GM18861 (cell line): ENCODE measurements at regions not wholly inside any gene's neighbourhood (a gene's known extent, or its start where the extent isn't known, plus 50 kb on each side); places are given as distances from the start of the nearest gene placed in this dataset.

Source experiments
- ATAC-seq: cut with Tn5 transposase; IDR thresholded peaks from one replicate; pipeline ENCODE4 v1.9.1; 2021; ENCODE audit not compliant: unreplicated experiment

- ATAC-seq, result no peak
Measured at GRCh38 chr12:24195063-24195462, 245.6 kb upstream of the SOX5 start.

GRCh38 chr12:24191117-24191516 is 241.6 kb upstream of the SOX5 start:
- ATAC-seq, result no peak

DNA sequence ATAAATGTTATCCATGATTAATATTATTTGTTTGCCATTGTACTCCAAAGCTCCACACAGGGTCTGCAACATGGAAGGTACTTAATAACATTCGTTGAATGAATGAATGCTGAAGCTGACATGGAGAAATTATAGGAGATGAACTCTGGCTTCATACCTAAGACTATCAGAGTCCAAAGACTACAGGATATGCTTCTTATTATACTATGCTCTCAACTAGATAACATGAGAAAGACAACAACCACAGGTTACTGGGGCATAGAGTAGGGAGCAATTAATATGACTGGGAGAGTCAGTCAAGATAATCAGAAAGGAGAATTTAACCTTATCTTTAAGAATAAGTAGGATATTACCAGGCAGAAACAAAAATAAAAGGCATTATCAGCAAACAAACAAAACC is 236.3 kb upstream of the SOX5 start:
- ATAC-seq, result no peak

DNA sequence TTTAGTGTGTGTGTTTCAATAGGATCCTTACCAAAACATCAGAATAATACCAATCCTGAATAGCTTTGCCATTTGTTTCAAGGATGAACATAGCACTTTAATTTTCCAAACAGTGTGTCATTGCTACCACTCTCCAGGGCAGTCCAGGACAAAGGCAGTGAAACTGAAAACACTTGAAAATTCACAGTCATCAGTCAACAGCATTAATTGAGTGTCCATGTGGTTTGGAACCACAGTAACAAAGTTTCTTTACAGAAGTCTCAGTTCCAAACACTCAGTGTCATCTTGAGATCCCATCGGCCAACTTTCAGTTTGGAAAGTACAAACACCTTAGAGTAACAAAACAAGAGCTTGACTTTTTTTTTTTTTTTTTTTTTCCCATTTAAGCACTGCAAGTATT is 228.4 kb upstream of the SOX5 start:
- peak; percentile 84 for ATAC-seq

- no peak for ATAC-seq
Measured at GRCh38 chr12:24175929-24176328, 226.5 kb upstream of the SOX5 start.

GRCh38 chr12:24175284-24175683 is 225.8 kb upstream of the SOX5 start:
- no peak for ATAC-seq

DNA sequence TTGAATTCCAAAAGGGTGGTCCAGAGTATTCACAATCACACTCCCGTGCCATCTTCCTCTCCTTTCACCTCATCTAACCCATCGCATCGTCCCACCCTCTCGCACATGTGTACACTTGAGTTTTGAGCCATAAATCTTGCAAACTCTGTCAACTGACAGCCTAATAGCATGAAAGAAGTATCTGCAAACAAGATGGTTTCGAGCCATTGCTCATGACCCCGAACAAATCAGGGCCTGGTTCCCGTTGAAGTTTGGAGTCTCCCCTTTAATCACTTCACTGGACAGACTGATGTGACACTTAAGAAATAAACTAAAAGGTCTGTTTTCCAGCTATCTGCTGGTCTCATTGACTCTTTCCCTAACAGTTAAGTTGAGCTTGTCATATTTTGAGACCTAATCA is 223.6 kb upstream of the SOX5 start:
- no peak for ATAC-seq

GRCh38 chr12:24172773-24173066 is 223.2 kb upstream of the SOX5 start:
- no peak for ATAC-seq

- ATAC-seq, result peak; percentile 71
Measured at GRCh38 chr12:24172031-24172772, 222.7 kb upstream of the SOX5 start.

- no peak for ATAC-seq
Measured at GRCh38 chr12:24155042-24155441, 205.6 kb upstream of the SOX5 start.

DNA sequence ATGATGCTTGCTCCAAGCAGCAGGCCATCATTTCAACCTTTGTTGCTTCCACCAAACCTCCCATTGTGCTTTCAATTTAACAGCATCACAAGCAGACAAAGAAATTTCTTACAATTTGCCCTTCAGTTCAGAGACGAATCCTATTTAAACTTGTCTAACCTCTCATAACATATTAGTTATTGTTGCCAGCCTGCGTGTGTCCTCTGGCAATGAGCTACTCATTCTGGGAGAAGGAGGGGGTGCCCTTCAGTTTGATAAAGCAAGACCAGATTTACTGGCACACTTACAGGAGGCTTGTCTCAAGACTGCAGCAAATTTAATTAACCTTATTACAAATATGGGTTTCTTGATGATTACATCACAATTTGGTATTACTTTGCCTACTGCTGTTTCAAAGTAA is 203.6 kb upstream of the SOX5 start:
- no peak for ATAC-seq

- ATAC-seq, result no peak
Measured at GRCh38 chr12:24152270-24152669, 202.8 kb upstream of the SOX5 start.

DNA sequence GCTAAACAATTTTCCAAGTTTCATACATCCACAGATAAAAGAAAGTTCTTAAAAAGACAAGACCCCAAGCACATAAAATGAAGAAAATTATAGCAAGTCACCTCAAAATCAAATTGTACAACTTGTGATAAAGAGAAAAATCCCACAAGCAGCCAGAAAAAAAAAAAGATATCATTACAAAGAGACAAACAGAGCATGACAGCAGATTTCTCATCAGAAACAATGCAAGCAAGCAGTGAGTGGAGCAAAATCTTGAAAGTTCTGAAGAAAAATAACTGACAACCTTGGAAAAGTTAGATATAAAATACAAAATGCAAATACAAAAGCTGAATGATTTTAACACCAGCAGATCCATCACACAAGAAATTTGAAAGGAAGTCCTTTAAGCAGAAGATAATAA is 194.5 kb upstream of the SOX5 start:
- no peak for ATAC-seq

DNA sequence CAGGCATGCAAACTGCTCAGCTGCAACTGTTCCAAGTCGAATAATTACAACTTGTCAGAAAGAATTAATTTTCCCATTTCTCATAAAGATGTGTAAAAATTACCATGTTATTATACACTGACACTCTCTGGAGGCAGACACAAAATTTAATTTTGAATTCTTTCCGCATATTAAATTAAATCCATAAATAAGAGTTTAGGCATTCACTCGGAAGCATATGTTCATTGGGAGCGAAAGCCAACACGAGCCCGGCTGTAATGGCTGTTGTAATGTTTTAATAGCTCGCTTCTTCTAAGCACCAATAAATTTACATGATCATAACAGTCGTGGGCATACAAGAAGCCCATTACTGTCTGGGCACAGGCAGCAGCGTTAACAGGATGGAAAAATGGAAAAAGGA is 189.6 kb upstream of the SOX5 start:
- no peak for ATAC-seq

- no peak for ATAC-seq
Measured at GRCh38 chr12:24138041-24138440, 188.6 kb upstream of the SOX5 start.

DNA sequence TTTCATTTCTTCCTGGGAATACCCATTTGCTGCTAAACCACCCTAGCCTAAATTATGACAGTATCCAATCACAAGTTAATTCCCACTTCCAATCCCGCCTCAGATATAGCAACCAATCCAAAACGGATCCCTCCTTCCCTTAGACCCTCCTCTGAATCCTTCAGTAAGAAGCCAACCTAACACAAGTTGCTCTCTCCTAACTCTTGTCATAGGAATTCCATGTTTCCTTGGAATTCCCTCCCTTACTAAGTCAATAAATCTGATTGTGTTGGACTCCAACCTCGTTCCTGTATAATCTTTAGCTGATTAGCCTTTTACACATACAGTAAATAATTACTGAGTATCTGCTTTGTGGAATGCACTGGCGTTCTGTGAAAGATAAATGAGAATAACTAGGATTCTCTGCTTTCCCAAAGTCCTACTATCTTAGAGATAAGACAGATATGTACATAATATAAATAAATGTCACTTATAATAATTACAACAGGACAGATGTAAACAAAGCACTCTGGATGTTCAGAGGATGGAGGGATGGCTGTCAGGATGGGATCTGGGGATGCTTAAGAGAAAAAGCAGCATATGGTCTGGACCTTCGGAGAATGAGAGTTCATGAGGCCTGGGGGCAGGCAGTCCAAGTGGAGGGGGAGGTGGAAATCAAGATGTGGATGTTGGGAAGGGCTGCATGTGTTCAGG is 185.8 kb upstream of the SOX5 start:
- ATAC-seq, result no peak

DNA sequence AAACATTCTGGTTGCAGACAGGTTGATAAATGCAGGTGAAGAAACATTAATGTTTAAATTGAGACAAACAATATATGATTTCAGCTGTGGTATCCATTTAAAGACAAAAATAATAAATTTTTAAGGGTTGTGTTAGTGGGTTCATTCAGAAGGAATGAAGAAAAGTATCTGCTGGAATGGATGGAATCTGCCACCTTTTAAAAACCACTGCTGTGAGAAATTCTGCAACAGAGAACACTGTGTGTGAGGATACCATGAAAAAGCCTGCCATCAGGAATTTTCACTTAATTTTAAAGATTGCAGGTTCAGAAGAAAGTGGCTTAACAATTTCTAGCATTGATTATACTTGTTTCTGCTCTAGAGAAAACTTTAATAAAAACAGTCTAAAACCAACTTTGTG is 184.6 kb upstream of the SOX5 start:
- ATAC-seq, result no peak

- no peak for ATAC-seq
Measured at GRCh38 chr12:24133384-24133783, 183.9 kb upstream of the SOX5 start.

GRCh38 chr12:24127919-24128721 is 178.7 kb upstream of the SOX5 start:
- ATAC-seq, result peak; percentile 90

DNA sequence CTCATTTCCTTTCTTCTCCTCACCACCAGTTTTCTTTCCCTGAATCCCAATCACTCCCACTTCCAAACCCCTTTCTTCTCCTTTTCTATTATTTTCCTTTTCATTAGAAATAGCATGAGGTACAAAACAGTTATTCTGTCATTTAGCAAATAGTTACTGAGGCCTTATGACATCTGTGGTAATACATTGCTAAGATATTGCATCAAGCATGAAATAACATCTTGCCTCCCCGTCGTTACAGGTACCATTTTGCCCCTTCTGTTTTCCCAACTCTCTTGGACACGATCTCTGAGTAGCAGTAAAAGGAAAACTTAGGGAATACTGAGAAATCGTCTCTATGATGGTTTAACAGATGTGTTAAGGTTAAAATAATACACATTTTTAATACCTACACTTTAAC is 175.8 kb upstream of the SOX5 start:
- ATAC-seq, result no peak

DNA sequence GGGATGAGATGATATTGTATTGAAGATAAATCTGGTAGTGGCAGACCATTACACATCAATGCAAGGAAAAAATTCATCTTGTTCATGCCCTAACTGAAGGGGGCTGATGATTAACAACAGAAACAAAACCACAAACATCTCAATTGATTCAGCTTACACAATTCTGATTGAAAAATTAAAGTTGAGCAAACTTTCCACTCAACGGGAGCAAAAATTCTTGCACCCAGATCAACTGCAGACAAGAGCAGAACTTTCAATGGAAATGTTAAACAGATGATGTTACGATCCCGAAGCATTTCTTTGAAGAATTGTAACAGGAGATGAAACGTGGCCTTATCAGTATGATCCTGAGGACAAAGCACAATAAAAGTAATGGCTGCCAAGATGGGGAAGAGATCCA is 172.4 kb upstream of the SOX5 start:
- no peak for ATAC-seq

DNA sequence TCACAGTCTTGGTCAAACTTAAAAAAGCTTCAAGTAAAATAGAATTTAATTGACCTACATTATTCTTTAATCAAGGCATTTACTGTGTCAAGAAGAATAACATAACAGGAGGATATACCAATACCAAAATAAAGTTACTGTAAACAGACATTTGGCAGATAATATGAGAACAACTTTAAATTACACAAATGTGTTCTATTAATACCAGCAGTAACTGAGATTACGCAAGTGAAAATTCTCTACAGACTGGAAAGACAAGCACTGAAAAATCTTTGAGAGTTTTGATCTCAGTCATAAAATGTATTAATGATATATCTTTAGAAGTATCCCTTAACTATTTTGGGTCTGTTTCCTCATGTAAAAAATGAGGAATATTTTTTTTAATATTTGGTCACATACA is 169.2 kb upstream of the SOX5 start:
- no peak for ATAC-seq
